ENCODE measurements at regions not wholly inside any gene's neighbourhood (a gene's known extent, or its start where the extent isn't known, plus 50 kb on each side); places are given as distances from the start of the nearest gene placed in this dataset.

GRCh38 chr15:72964542-72964941 is 87.7 kb upstream of the NEO1 start:
- TF ChIP-seq, protein P1, sequence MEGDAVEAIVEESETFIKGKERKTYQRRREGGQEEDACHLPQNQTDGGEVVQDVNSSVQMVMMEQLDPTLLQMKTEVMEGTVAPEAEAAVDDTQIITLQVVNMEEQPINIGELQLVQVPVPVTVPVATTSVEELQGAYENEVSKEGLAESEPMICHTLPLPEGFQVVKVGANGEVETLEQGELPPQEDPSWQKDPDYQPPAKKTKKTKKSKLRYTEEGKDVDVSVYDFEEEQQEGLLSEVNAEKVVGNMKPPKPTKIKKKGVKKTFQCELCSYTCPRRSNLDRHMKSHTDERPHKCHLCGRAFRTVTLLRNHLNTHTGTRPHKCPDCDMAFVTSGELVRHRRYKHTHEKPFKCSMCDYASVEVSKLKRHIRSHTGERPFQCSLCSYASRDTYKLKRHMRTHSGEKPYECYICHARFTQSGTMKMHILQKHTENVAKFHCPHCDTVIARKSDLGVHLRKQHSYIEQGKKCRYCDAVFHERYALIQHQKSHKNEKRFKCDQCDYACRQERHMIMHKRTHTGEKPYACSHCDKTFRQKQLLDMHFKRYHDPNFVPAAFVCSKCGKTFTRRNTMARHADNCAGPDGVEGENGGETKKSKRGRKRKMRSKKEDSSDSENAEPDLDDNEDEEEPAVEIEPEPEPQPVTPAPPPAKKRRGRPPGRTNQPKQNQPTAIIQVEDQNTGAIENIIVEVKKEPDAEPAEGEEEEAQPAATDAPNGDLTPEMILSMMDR (IDR thresholded peaks at IDR 0.05), result no peak
- TF ChIP-seq POLR2A (IDR thresholded peaks at IDR 0.05), result no peak
